Colon (tissue), 2 donors: ENCODE measurements at regions not wholly inside any gene's neighbourhood (a gene's known extent, or its start where the extent isn't known, plus 50 kb on each side); places are given as distances from the start of the nearest gene placed in this dataset.

Experiments used
- FAIRE-seq: peaks from 2 replicates; lab custom pipeline; 2012; peaks lifted over from hg19 to GRCh38; lab: Jason Lieb, UNC
- donor health status: control.
- donor health status: control.

DNA sequence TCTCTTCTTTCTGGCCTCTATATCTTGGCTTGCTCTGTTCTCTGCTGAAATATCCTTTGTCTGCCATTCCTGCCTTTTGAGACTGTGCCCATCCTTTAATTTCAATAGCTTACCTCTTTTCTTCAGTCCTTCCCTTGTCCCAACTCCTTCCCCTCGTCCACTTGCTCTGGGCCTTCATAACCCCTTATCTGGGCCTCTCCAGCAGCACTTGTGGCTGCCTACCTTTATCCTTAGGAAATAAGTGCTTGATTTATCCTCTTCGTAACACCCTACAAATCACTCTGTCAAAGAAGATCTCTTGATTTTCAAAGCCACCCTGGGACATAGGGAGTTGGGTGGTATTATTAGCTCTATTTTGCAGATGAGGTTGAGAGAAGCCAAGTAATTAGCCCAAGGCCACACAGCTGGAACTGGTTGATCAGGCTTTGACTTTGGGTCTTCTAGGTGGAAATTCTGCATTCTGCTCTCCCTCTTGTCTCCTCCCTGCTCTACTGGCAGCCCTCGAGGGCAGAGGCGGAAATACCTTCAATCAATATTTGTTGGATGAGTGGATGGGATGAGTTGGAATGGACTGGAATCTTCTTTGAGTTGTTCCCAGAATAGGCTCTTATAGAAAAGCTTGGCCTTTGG, 84.0 kb upstream of the TLE3 start:
- FAIRE-seq: no peak

DNA sequence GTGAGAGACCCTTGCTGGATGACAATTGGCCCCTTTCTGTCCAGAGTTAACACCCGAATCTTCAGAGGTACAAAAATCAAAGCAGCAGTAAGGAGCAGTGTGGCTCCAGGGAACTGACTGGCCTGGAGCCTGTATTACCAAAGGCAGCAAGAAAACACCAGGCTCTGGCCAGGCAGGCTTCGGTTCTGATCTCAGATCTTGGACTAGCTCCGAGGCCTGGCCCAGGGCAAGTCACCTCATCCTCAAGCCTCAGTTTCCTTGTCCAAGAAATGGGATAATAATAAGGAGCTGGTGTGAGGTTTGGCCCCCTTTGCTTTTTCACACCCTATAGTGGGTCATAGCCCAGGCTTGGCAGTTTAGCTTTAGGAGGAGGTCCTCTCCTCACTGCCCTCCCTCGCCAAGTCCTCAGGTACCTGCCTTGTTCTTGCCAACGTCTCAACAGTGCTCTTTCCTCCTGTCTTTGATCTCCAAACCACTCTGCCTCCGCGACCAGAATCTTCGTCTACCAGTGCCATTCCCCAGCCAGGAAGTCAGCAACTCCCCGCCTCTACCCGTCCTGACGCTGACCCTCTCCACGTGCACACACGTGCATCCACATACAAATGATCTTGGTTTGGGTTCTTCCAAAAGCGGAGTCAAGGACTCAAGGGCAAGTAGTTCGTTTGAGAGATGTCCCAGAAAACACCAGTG, 82.6 kb upstream of the TLE3 start:
- FAIRE-seq: no peak

DNA sequence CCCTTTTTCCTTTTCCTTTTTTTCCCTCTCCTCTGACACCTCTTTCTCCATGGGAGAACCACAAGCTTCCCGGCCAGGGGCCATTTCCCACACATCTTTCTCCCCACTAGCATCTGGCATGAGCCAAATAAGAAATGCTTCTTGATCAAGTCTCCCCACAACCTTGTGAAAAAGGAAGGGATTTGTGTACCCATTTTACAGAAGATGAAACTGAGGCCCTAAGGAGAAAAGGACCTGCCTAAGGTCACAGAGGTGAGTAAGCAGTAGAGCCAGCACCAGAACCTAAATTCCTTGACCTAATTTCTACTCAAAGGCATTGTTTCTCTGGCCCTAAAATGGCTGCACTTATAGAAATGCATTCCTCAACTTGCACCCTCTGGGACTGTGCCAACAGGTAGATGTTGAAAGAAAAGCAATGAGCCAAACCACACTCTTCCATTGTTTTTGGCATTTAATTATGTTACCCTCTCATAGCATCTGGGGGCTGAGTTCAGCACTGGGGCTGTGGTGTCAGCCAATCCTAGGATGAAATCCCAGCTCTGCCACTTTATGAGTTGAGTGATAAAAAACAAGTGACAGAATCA, 81.7 kb upstream of the TLE3 start:
- no peak for FAIRE-seq

DNA sequence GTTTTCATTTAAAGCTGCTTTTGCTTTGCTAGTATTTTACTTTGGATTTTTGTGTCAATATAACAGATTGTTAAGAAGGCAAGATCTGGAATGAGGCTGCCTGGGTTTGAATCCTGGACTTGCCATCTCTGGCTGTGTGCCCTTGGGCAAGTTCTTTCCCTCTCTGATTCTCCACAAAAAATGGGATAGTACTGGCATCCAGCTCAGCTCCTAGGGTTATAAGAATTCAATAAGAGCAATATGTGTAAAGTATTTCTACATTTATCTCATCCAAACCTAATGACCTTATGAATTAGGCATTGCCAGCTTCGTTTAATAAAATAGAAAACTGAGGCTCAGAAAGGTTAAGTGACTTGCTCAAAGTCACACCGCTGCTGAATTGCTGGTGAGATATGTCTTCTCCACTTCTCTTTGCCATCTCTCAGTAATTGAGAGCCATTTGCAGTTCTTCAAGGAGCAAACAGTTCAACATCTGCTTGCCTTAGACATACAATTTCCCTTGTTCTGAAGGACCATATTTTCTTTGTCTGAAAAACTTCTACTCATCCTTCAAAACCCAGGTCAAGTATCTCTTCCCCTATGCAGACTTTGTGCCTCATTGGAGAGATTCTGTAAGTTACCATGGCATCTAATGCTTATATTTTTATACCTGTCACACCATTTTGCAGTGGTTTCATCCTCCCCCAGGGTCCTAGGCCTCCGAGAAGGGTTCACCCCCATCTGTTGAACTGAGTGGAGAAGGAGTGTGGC, 80.8 kb upstream of the TLE3 start:
- no peak for FAIRE-seq

DNA sequence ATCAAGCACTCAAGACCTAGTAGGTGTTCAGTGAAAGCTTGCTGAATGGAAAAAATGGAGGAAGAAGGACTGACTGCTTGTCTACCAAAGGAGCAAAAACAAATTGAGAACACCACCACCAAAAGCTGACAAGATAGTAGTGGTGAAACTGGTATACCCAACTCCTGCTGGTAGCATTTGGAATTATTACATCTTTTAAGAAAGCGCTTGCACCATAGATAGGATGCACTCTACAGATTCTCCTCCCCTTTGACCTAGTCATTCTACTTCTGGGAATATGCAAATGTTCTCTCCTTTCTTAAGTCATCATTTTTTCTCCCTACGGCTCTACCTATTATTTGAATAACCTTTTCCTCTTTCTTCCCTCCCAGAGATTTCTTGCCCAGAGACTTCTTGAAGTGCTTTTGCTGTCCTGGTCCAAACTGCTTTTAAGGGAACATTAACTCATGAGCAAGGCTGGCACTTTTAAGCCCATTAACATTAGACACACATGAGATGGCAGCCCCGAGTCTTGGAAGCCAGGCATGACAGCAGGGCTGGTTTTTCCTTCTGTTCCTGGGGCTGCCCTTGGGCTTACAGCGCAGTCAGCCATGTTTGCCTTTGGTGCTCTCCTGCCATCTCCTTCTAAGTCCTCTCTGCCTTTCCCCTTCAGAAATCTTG, 75.0 kb upstream of the TLE3 start:
- FAIRE-seq: no peak

DNA sequence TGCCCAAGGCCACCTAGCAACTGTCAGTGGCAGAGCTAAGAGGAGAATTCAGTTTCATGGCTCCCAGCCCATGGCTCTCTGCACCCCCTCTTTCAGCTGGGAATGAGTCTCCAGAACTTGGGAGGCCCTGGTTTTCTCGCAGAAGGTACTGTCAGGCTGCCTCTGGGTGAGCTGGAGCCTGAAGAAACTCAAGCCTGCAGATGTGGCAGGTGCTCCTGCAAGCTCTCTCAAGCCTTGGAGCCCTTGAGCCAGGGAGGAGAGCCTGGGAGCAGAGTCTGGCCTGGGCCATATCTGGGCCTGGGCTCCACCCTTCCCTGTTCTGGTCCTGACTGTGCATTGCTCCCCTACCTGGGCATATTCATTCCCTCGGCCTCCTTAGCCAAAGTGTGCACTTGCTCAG, 74.4 kb upstream of the TLE3 start:
- FAIRE-seq: no peak

DNA sequence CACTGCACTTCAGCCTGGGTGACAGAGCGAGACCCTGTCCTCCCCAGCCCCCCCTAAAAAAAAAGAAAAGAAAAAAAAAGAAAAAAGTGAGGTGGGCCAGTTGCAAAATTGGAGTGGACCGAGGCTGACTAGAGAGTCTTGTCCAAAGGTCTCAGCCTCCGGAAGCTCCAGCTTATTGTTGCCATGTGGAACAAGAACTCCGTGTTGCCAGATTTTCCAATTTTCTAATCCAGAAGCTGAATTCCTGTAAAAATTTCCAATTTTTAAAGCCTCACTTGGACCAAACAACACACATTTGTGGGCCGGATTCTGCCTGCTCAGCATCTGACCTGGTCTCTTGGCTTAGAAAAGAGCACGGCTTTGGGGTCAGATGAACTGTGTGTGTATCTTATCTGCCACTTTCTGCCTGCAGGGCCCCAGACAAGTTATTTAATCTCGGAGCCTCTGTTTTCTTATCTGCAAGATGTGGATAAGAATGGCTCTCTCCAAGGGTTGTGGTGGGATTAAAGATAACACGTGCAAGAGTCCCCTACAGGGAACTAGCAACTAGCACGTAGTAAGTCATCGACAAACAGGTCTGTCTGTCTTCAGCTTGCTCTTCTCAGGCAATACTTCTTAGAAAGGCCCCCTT, 73.7 kb upstream of the TLE3 start:
- FAIRE-seq: no peak

DNA sequence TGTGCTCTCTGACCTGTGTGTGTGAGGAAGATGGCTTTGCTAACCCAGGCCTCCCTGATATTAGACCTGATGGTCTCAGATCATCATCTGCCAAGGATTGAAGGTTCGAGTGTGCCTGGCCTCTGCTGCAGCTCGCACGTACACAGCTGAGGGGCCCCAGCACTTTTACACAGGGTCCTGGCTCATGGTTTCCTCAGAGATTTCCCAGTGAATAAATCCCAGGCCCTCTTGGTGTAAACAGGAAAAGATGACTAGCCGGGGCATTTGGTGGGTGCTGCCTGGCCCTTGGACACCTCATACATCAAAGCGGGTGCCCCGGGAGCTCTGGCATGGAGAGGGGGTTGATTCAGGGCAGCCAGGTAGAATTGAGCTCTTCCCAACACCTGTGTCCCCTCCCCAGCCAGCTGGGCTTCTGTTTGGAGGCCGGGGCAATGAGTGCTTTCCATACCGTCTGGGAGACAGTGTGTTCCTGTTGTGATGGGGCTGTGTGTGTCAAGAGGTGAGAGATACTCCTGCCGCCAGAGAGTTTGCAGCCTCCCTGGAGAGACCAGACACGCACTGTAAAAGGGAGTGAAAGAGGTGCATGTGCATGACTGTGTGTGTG, 72.5 kb upstream of the TLE3 start:
- no peak for FAIRE-seq

DNA sequence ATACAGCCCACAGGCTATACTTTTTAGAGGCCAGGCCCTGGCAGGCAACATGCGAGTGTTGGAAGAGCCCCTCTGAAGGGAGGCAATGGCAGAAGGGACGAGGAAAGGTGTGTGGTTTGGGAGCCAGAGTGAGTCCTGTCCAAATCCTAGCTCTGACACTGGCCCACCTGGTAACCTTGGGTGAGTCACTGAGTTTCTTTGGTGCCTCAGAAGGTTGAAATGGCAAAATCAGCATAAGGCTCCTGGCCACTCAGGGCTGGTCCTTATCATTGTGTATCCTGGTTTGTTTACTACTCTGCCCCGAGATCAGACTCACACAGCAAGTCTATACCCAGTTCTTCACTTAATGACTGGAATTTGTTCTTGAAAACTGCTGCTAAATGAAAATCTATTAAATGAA, 71.4 kb upstream of the TLE3 start:
- FAIRE-seq: no peak

DNA sequence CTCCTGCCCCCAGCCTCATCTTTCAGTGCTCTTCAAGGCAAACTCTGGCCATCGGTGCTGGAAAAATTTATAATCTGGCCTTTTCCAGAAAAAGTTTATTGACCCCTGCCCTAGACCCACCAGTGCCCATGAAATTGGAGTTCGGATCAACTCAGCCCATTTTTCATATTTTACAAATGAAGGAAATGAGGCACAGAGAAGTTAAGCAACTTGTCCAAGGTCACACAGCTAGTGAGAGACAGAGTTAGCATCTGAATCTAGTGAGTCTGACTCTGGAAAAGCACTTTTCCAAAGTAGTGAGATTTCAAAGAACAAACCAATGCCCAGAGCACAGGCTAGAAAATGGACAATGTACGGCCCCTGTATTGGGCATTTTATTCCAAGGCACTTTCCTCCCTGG, 69.4 kb upstream of the TLE3 start:
- FAIRE-seq: no peak

DNA sequence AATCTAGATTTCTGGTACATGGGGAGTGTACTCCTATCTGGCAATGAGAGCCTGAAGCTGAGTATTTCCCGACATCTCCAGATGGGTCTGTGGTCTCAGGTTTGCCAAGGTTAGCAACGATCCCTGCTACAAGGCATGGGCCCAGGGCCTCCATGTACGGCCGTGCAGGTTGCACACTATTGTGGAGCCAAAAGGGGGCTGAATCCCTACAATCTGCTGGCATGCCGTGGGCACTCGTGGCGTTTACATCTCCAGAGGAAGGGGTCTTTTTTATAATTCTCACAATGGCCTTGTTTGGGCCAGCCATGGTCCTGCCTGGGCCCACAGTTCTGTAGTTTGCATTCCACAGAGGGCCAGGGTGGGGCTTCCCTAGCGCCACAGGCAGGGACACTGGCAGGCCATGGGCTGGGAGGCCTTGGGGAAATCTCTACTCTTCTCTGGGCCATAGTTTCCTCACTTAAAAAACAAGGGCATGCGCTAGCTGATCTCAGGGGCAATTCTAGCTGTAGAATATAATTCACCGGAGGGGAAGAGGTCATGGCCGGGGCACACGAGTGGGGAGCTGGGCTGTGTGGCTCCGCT, 68.9 kb upstream of the TLE3 start:
- FAIRE-seq: no peak

DNA sequence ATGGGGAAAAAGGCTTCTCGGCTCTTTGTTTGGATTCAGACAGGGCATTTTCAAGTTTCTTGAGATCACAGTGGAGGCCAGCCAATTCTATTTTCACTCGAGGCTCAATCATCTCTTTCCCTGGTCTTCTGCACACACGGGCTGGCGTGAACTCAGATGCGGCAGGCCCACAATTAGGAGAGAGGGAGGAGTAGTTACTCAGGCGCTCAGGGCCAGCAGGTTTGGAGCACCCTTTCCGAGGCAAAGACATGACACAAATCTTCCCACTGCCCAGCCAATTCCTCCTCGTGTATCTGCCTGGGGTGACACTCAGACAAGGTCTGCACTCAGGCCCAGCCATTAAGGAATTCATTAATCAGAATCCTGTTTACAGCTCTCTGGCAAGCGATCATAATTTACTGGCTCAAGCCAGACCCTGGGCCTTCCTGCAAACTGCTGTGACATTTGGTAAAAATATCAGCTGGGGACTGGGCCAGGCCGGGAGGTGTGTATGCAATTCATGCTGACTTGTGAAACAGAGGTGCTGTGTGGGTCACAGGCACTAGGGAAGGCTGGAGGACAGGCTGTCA, 68.1 kb upstream of the TLE3 start:
- FAIRE-seq: no peak

DNA sequence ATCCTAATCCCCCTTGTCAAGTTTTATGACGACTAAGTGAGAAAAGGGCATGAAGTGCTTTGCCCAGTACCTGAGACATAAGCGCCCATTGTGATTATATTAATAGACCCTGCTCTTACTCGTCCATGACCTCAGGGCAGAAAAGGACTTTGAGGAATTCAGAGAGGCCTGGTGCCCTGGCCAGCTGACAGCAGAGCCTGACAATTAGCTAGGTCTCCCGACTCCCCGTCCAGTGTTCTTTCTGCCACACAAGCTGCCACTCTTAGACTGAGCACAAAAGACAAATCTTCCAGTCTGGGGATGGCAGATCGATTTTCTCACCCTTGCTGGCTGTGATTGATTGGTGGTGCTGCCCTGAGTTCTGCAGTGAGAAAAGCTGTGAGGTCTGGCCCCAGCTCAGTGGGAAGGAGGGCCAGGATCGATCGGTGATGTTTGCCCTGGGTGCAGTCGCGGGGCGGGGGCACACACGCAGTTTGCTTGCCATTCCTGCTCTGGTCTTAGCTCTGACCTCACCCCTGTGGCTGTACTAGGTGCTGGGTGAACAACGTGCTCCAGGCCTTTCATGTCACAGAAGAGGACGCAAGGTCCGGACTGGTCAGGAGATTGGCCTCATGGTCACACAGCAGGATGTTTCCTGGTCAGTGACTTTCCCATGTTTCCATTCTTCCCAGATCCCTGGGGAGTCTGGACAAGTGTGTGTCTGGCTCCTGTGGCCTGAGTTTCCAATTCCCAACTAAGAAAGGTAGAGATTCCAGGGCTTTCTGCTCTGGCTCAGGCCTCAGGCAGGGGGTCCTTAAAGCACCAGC, 67.4 kb upstream of the TLE3 start:
- no peak for FAIRE-seq

DNA sequence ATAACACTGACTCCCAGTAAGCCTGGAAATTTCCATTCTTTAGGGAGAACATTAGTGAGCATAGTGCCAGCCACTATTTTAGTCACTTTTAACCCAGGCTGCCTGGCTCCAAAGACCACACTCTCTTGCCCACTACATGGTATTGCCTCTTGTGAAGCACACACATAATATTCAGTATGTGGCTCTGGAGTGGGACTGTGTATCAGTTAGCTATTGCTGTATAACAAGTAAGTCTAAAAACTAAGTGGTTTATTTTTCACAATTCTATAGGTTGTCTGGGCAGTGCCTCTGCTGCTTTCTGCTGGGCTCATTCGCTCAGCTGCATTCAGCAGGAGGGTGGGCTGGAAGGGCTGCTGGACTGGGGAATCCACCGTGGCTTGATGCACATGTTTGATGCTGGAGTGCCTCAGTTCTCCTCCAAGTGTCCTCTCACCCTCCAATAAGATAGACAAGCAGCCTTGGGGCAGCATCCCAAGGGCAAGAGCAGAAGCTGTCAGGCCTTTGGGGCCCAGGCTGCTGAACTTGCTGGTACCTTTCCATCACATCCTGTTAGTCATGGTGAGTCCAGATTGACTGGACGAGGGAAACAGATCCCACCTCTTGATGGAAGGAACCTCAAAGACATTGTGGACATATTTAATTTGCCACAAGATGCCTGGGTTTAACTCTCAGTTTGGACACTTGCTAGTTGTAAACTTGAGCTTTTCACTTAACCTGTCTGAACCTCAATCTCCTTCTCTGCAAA, 66.6 kb upstream of the TLE3 start:
- no peak for FAIRE-seq

DNA sequence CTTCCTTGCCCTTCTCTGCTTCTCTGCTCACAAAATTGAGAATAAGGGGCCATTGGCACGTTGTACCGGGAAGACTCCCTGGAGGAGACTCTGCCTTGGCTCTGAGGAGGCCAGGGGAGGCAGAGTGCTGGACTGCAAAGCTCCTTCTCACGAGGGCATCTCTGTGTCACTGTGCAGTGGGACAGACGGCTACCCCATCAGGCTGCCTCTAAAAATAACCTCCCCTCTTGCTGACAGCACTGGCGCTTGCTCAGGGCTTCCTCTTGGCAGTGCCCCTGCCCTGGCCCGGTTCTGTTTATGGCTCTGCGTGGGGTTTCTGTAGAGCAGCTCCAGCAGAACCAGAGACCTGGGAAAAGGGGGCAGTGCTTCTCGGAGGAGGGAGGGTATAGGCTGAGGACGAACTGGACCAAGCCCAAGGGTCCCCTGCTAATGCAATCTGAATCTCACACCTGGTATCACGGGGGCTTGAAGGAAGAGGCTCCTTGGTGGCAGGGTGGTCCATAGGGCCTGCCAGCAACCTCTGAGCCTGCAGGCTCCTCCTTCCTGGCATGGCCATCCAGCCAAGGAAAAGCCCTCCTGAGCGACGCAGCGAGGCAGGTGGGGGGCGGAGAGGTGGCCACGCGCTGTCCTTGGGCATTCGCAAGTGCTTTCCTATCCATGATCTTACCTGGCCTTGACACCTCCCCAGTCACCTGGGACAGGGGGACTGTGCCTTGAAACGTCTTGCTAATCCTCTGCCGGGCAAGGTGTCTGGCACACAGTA, 63.3 kb upstream of the TLE3 start:
- FAIRE-seq: no peak

DNA sequence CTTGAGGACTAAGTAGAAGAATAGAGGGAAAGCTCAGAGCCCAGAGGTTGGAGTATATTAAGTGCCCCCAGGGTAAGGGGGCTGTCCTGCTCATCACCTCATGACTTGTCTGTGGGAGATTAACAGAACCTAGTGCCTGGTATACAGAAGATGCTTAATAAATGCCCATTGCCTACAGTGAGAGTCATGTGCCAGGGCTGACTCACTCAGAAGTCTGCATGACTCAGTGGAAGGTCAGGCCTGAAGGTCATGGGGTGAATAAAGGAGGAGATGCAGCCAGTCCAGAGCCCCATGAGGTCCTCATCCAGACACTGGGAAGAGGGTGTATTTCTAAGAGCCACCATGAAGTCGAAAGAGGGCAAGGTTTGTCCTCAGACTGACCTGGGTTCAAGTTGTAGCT, 62.5 kb upstream of the TLE3 start:
- FAIRE-seq: no peak

DNA sequence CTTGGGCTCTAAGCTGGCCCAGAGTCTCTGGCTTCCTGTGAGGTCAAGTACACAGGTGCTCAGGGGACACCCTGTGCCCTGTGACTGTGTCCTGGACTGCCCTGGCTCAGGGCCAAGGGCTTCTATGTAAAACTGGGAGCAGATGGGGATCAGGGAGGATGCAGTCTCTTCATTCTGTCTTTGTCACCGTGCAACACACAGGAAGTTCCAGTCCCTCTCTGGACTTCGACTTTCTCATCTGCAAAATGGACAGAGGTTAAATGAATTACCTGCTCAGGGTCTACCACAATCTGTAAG, 61.9 kb upstream of the TLE3 start:
- FAIRE-seq: no peak

DNA sequence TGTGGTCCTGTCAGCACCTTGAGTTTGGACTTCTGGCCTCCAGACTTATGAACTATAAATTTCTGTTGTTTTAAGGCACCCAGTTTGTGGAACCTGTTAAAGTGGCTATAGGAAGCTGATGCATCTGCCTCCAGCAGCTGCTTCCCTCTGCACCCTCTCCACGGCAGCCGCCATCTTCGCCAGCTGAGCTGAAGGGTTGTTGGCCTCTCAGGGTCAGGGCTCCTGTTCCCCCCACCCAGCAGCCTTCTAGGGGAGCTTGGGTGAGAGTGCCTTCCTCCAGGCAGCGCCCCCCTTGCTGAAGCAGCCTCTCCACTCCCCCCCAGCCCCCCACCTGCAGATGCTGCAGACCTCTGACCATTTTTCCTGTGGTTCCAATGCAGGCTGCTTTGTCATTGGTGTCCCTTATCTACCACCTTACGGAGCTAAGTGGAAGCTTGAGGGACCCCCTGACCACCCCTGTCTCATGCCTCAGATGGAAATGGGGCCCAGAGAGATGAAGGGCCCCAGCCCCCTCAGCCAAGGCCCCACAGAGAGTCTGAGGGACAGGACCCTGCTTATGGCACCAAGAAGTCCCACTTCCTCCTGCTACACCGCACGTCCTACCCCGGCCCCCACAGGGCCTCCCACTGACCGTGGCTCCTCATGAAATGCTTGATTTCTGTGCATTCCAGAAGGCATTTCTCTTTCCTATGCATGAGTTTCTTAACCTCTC, 61.4 kb upstream of the TLE3 start:
- FAIRE-seq: no peak
